ENCODE measurements at regions not wholly inside any gene's neighbourhood (a gene's known extent, or its start where the extent isn't known, plus 50 kb on each side); places are given as distances from the start of the nearest gene placed in this dataset.

- in situ Hi-C loops (cut with MboI; ENCODE audit: low pct_unique_long_range_greater_than_20kb, low sequenced_read_pairs): no loop called here
- DNase-seq: no peak
Measured at GRCh38 chr2:220882507-220882906, 689.6 kb downstream of the EPHA4 start.

DNA sequence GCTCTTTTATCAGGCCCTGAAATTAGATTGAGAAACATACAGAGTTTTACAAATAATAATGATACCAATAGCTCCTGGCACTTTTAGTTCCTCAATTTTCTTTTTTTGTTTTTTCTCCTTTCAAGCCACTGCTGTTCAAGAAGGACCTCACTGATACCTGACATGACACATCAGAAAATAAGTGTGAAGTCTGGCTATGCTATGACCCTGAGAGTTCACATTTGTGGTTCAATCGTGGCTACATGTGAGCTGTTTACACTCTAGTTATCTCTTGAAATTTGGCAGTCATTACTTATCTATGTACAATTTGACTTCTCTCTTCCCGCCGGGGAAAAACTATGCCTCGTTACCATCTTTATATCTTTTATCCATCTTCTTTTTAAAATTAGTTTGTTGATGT lies 686.5 kb downstream of the EPHA4 start:
- no peak for DNase-seq
- in situ Hi-C loops (cut with MboI; ENCODE audit: low pct_unique_long_range_greater_than_20kb, low sequenced_read_pairs): no loop called here

GRCh38 chr2:220887271-220887870 lies 684.7 kb downstream of the EPHA4 start:
- in situ Hi-C loops (cut with MboI; ENCODE audit: low pct_unique_long_range_greater_than_20kb, low sequenced_read_pairs): no loop called here

DNA sequence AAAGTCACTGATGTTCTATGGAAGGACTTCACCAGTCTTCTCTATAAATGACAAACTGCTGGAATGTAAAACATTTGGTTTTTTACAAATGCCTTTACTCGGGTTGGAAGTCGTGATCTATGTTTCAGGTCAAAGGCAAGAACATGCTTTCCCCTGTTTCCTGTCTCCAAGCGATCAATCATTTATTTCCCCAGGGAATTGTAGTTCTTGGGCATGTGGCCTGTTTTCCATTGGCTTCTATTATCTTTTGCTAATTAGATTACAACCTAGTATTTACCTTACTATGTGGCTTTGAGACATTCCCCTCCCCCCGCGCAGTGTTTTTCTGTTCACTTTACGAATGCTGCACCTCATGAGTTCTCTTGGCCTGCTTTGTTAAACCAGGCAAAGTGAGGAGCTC lies 684.2 kb downstream of the EPHA4 start:
- in situ Hi-C loops (cut with MboI; ENCODE audit: low pct_unique_long_range_greater_than_20kb, low sequenced_read_pairs): no loop called here
- DNase-seq: no peak

More at GRCh38 chr2:220887271-220887870, 684.7 kb downstream of the EPHA4 start:
- no peak for DNase-seq

- in situ Hi-C loops (cut with MboI; ENCODE audit: low pct_unique_long_range_greater_than_20kb, low sequenced_read_pairs): no loop called here
- DNase-seq: no peak
Measured at GRCh38 chr2:220890931-220891330, 681.2 kb downstream of the EPHA4 start.

- in situ Hi-C loops (cut with MboI; ENCODE audit: low pct_unique_long_range_greater_than_20kb, low sequenced_read_pairs): no loop called here
- no peak for DNase-seq
Measured at GRCh38 chr2:220891405-220891804, 680.7 kb downstream of the EPHA4 start.

DNA sequence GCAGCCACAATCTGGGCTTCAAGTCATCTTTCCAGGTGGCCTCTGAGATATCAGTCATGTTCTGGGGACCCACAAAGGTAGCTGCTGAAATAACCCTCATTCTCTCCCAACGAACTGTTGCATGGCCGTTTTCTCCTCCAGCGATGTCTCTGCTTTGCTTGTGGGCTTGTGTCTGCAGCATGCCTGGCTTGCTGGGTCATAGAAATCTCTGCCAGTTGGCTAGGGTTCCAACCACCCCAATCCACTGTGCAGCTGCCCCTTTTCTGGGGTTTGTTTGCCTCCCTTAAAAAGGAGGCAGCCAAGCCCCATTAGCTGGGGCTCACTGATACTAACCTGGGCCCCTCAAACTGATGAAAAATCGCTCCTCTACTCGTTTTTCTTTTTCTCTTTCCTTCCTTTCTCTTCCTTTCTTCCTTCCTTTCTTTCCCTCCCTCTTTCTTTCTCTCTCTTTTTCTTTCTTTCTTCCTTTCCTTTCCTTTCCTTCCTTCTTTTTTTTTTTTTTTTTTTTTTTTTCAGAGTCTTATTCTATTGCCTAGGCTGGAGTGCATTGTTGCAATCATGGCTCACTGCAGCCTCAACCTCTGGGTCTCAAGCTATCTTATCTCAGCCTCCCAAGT lies 680.0 kb downstream of the EPHA4 start:
- in situ Hi-C loops (cut with MboI; ENCODE audit: low pct_unique_long_range_greater_than_20kb, low sequenced_read_pairs): no loop called here
- DNase-seq: no peak

DNA sequence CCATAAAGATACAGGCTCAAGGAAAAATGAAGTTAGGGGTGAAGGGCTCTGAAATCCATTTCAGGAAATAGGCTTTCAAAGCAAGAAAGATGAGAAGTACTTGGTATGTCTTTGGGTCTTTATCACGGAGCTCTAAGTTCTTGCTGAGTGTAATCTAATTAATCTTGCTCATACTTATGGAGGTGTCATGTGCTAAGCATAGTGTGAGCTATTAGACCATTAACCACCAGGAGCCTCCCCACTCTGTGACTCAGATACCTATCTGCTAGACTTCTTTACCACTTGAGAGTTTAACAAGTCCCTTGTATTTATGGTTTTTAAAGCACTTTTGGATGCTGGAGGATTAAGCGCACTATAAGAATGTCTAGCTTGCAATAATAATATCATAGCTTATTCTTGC lies 678.7 kb downstream of the EPHA4 start:
- no peak for DNase-seq
- in situ Hi-C loops (cut with MboI; ENCODE audit: low pct_unique_long_range_greater_than_20kb, low sequenced_read_pairs): no loop called here

GRCh38 chr2:220894069-220894468 lies 678.0 kb downstream of the EPHA4 start:
- in situ Hi-C loops (cut with MboI; ENCODE audit: low pct_unique_long_range_greater_than_20kb, low sequenced_read_pairs): no loop called here
- DNase-seq: peak; percentile 1

- DNase-seq: no peak
- in situ Hi-C loops (cut with MboI; ENCODE audit: low pct_unique_long_range_greater_than_20kb, low sequenced_read_pairs): no loop called here
Measured at GRCh38 chr2:220899492-220899891, 672.6 kb downstream of the EPHA4 start.

GRCh38 chr2:220904015-220904414 lies 668.1 kb downstream of the EPHA4 start:
- in situ Hi-C loops (cut with MboI; ENCODE audit: low pct_unique_long_range_greater_than_20kb, low sequenced_read_pairs): no loop called here

GRCh38 chr2:220913384-220913783 lies 658.7 kb downstream of the EPHA4 start:
- in situ Hi-C loops (cut with MboI; ENCODE audit: low pct_unique_long_range_greater_than_20kb, low sequenced_read_pairs): no loop called here
- no peak for DNase-seq

More at GRCh38 chr2:220904015-220904414, 668.1 kb downstream of the EPHA4 start:
- DNase-seq: no peak

DNA sequence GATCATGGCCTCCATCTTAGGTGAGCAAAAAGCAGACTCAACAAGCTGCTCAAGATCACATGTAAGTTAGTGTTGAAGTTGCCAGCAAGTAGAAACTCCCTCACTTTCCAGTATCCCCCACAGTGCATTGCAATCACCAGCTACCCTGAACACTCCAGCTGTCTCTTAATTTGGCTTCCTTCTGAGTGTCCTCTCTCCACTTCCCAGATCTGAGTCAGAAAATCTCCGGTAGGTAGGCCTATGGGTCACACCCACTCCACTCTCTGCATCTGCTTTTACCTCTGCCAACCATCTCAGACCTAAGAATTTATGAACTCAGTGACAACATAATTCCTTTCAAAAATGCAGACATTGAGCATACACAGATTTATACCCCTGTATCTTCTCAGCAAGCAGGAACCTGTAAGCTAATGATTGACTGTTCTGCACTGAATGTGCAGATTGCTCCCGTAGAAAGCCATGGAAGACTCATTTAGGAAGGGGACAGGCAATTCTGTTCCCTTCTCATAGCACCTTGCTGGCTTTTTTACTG lies 656.9 kb downstream of the EPHA4 start:
- no peak for DNase-seq
- in situ Hi-C loops (cut with MboI; ENCODE audit: low pct_unique_long_range_greater_than_20kb, low sequenced_read_pairs): no loop called here

GRCh38 chr2:220916931-220917330 lies 655.2 kb downstream of the EPHA4 start:
- in situ Hi-C loops (cut with MboI; ENCODE audit: low pct_unique_long_range_greater_than_20kb, low sequenced_read_pairs): no loop called here

DNA sequence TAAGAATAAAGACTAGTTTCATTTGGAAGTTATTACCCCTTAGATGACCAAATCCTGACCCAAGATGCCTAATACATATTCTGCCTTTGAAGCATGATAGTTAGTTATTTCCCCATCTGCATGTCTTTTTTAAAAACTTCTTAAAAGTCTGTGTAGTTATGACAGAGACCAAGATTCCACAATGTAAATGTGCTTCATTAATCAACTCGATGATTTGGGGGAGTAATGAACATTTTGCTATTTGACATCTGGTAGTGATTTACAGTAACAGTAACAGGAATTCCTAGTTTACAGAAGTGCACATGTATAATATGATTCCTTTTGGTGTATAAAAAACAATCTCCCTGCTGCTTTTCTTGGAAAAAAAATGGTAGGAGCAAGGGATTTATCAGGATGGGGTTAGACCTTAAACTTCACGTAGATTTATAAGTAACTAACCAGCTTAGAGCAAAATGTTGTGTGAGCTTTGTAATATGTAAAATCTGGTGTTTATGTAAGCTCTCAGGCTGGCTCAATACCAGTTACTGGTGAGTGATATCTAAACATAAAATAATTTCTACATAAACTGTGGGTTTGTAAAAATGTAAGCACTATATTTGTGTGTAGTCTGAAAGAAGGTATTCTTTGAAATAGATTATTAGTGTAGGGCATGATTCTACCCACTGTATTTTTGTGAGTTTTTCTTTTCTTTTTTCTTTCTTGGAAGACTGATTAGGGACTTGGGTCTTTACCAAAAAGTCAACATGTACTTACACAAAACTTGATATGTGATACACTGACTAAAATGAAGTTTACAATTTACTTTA lies 641.6 kb downstream of the EPHA4 start:
- in situ Hi-C loops (cut with MboI; ENCODE audit: low pct_unique_long_range_greater_than_20kb, low sequenced_read_pairs): no loop called here
- DNase-seq: no peak

More at GRCh38 chr2:220916931-220917330, 655.2 kb downstream of the EPHA4 start:
- DNase-seq: no peak

DNA sequence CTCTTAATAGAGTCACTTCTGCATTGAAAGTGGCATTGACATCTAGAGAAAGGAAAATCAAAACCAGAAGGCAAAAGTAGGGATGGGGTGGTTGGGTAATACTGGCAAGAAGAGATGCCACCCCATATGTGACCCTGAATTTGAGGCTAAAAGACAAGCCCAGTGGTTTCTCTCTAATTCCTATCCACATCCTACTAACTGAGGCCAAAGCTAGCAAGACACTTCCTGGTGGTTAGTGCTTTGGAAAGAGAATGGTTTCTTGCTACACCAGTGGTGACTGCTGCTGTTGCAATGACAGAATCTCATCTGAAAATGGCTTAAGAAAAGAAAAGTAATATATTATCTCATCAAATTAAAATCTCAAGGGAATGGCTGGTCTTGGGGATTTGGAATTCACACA lies 640.6 kb downstream of the EPHA4 start:
- in situ Hi-C loops (cut with MboI; ENCODE audit: low pct_unique_long_range_greater_than_20kb, low sequenced_read_pairs): no loop called here
- no peak for DNase-seq

DNA sequence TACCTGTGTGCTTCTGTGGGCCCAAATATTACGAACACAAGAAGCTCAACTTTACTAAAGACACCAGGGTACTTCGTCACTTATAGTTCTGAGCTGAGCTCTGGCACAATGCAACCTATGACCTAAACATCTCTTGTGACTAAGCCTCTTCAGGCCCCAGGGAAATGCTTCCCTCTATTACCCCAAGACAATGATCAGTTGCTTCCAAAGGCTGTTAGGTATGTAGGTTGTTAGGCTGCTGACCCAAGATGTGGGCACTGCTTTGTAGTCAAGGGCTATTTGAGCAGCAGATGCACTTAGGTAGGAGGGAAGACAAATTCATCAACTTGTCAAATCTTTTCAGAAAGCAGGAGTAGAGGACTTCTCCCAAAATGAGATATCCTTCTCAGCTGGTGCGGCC lies 640.1 kb downstream of the EPHA4 start:
- no peak for DNase-seq
- in situ Hi-C loops (cut with MboI; ENCODE audit: low pct_unique_long_range_greater_than_20kb, low sequenced_read_pairs): no loop called here

GRCh38 chr2:220935789-220936321 lies 636.2 kb downstream of the EPHA4 start:
- in situ Hi-C loops (cut with MboI; ENCODE audit: low pct_unique_long_range_greater_than_20kb, low sequenced_read_pairs): no loop called here

DNA sequence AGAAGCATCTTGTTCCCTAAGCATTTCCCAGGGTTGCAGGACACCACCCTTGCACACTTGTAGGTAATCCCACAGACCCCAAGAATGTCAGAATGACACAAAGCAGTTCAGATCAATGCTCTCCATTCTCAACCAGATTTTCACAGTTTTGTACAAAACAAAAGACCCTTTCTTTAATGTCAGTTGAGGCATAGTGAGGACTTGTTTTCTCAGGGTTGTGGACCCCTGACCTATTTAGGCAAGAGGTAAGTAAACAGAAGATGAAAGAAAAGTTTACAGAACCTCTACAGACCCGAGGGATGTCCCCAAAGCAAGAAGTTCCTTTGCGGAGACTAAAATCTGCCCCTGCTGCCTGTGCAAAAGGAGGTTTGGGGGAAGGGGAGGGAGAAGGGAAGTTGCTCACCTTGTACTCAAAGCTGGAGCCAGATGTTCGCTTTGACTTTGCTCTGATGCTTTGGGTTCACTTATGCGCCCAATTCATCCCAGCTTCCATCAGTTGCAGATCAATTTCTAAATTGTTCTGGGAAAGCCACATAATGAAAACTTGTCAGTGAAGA lies 635.4 kb downstream of the EPHA4 start:
- DNase-seq: no peak
- in situ Hi-C loops (cut with MboI; ENCODE audit: low pct_unique_long_range_greater_than_20kb, low sequenced_read_pairs): no loop called here

More at GRCh38 chr2:220935789-220936321, 636.2 kb downstream of the EPHA4 start:
- DNase-seq: no peak
